HL-60 (cell line): ENCODE measurements at regions not wholly inside any gene's neighbourhood (a gene's known extent, or its start where the extent isn't known, plus 50 kb on each side); places are given as distances from the start of the nearest gene placed in this dataset.

Experiments used
- DNase-seq, 2 experiments: peaks; one replicate each; pipeline ENCODE4 v3.0.0-alpha.2; 2010 to 2020; ENCODE audit warnings: low read depth in 1 of 2, low spot score in 1 of 2
- H3K27ac ChIP-seq: fragments of 250-450 bp; sonication (Bioruptor Pico); replicated peaks from 2 replicates; pipeline ENCODE4 v1.5.1; 2020; ENCODE audit warnings: mild to moderate bottlenecking, moderate library complexity
- H3K27me3 ChIP-seq: fragments of 250-450 bp; sonication (Bioruptor Pico); 2 replicates; pipeline ENCODE4 v1.5.1; 2021; ENCODE audit warnings: mild to moderate bottlenecking, moderate library complexity; ENCODE audit not compliant: insufficient read depth, poor library complexity, severe bottlenecking
- H3K4me3 ChIP-seq: replicated peaks from 2 replicates; pipeline ENCODE4 v1.5.1; 2011; ENCODE audit warnings: mild to moderate bottlenecking, control low read depth, low read length; ENCODE audit not compliant: insufficient read depth
- GABPA ChIP-seq: IDR thresholded peaks from 2 replicates; pipeline ENCODE4 v1.6.1; 2012; ENCODE audit warnings: low read depth
- POLR2AphosphoS5 ChIP-seq: IDR thresholded peaks from 2 replicates; pipeline ENCODE4 v1.6.1; 2012; ENCODE audit warnings: low read depth
- SPI1 ChIP-seq: IDR thresholded peaks from 2 replicates; pipeline ENCODE4 v1.6.1; 2012; ENCODE audit warnings: low read depth, mild to moderate bottlenecking, borderline replicate concordance
- TF ChIP-seq, protein P1 (sequence below): IDR thresholded peaks from one replicate; pipeline ENCODE4 v1.5.1; 2011; ENCODE audit warnings: low read length, control low read depth, inconsistent platforms; ENCODE audit not compliant: insufficient read depth
- TF ChIP-seq, protein P2 (sequence below): IDR thresholded peaks from 2 replicates; pipeline ENCODE4 v1.6.1; 2012; ENCODE audit warnings: low read depth; ENCODE audit not compliant: insufficient replicate concordance

DNA sequence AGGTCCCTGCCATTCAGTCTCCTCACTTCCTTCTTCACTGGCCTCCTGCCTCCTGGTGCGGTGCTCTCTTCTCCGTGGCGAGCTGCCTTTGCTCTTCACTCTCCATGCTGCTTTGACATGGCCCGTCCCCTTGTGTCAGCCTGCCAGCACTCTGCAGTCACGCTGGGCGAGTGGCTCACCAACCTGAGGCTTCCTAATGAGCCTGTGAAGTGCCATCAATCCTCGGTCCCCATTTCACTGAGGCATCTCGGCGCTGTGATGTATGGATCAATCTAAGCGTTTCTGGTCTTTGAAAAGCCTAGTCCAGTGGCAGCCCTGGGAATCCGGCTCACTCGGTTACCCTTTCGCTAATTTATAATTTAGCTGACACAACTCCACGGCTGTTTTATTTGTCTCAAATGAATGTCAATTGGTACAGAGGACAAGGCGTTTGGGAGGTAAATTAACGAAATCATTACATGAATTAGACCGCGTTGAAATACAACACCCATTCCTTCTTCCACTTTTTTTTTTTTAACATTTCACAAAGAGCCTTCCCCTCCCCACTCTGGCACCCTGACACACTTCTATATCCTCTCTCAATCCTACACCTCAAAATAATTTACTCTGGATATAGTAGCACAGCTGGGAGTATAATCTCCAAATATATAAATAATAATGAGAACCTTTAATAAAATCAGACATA lies 610.7 kb downstream of the TMEM114 start:
- Histone ChIP-seq H3K27me3 (no peaks in the 10 kb centered on the region), H3K27ac (no peak overlapping the region), H3K4me3 (no peak overlapping the region)
- TF ChIP-seq, protein P1, sequence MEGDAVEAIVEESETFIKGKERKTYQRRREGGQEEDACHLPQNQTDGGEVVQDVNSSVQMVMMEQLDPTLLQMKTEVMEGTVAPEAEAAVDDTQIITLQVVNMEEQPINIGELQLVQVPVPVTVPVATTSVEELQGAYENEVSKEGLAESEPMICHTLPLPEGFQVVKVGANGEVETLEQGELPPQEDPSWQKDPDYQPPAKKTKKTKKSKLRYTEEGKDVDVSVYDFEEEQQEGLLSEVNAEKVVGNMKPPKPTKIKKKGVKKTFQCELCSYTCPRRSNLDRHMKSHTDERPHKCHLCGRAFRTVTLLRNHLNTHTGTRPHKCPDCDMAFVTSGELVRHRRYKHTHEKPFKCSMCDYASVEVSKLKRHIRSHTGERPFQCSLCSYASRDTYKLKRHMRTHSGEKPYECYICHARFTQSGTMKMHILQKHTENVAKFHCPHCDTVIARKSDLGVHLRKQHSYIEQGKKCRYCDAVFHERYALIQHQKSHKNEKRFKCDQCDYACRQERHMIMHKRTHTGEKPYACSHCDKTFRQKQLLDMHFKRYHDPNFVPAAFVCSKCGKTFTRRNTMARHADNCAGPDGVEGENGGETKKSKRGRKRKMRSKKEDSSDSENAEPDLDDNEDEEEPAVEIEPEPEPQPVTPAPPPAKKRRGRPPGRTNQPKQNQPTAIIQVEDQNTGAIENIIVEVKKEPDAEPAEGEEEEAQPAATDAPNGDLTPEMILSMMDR, result no peak
- no peak for TF ChIP-seq SPI1
- no peak for TF ChIP-seq GABPA
- TF ChIP-seq, protein P2, sequence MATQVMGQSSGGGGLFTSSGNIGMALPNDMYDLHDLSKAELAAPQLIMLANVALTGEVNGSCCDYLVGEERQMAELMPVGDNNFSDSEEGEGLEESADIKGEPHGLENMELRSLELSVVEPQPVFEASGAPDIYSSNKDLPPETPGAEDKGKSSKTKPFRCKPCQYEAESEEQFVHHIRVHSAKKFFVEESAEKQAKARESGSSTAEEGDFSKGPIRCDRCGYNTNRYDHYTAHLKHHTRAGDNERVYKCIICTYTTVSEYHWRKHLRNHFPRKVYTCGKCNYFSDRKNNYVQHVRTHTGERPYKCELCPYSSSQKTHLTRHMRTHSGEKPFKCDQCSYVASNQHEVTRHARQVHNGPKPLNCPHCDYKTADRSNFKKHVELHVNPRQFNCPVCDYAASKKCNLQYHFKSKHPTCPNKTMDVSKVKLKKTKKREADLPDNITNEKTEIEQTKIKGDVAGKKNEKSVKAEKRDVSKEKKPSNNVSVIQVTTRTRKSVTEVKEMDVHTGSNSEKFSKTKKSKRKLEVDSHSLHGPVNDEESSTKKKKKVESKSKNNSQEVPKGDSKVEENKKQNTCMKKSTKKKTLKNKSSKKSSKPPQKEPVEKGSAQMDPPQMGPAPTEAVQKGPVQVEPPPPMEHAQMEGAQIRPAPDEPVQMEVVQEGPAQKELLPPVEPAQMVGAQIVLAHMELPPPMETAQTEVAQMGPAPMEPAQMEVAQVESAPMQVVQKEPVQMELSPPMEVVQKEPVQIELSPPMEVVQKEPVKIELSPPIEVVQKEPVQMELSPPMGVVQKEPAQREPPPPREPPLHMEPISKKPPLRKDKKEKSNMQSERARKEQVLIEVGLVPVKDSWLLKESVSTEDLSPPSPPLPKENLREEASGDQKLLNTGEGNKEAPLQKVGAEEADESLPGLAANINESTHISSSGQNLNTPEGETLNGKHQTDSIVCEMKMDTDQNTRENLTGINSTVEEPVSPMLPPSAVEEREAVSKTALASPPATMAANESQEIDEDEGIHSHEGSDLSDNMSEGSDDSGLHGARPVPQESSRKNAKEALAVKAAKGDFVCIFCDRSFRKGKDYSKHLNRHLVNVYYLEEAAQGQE, result no peak
- TF ChIP-seq POLR2AphosphoS5, result no peak
- DNase-seq, result no peak

DNA sequence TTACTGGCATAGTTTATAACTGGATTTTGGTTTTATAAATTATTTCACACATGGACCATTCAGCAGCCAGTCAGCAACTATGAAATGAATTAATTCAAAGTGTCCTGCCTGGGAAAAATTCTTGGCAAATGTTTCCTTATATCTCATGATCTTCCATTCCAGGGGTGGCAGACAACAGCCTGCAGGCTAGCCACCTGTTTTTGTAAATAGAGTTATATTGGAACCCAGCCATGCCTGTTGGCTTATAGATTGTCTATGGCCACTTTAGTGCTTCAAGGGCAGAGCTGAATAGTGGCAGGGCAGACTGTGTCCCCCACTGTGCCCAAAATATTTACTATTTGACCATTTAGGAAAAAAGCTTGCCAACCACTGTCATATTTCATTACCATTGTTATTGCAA lies 613.7 kb downstream of the TMEM114 start:
- TF ChIP-seq POLR2AphosphoS5 (no peak), SPI1 (no peak), GABPA (no peak)
- TF ChIP-seq, protein P2, result no peak
- TF ChIP-seq, protein P1, result no peak
- no peak for DNase-seq

DNA sequence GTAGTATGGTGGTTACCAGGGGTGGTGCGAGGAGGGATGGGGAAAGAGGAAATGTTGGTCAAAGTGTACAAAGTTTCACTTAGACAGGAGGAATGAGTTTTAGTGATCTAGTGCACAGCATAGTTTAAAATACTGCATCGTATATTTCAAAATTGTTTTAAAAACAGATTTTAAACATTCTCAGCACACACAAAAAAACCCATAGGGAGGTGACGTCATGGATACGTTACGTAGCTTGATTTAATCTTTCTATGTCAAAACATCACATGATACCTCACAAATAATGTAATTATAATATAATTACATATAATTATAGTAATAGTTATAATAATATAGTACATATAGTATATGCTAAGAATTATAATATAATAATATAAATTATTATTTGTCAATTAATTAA lies 614.2 kb downstream of the TMEM114 start:
- Histone ChIP-seq H3K27me3 (no peaks in the 10 kb centered on the region), H3K4me3 (no peak overlapping the region), H3K27ac (no peak overlapping the region)
- no peak for DNase-seq
- TF ChIP-seq, protein P1, result no peak
- TF ChIP-seq SPI1 (no peak), GABPA (no peak), POLR2AphosphoS5 (no peak)
- TF ChIP-seq, protein P2, result no peak

More for the DNA sequence above, 613.7 kb downstream of the TMEM114 start:
- Histone ChIP-seq H3K4me3 (no peak overlapping the region), H3K27me3 (no peaks in the 10 kb centered on the region), H3K27ac (no peak overlapping the region)
